MM.1S (cell line): ENCODE measurements at regions not wholly inside any gene's neighbourhood (a gene's known extent, or its start where the extent isn't known, plus 50 kb on each side); places are given as distances from the start of the nearest gene placed in this dataset.

Source experiments
- DNase-seq: peaks from one replicate; pipeline ENCODE4 v3.0.0-alpha.2; 2015
- H2AFZ ChIP-seq: fragments of 300-600 bp; sonication (generic); 2 replicates; pipeline ENCODE4 v1.6.0; 2016; ENCODE audit warnings: antibody characterized with exemption, low read length
- H3F3A ChIP-seq: fragments of 300-600 bp; sonication (generic); 2 replicates; pipeline ENCODE4 v1.6.1; 2016; ENCODE audit warnings: mild to moderate bottlenecking, antibody characterized with exemption, low read length, moderate library complexity, mixed read lengths; ENCODE audit not compliant: insufficient read depth
- H3K27ac ChIP-seq: fragments of 300-600 bp; sonication (generic); 2 replicates; pipeline ENCODE4 v1.5.1; 2016; ENCODE audit warnings: mild to moderate bottlenecking, low read length
- H3K27me3 ChIP-seq: fragments of 300-600 bp; sonication (generic); replicated peaks from 2 replicates; pipeline ENCODE4 v1.6.0; 2016; ENCODE audit warnings: low read length; ENCODE audit not compliant: insufficient read depth
- H3K36me3 ChIP-seq: fragments of 300-600 bp; sonication (generic); replicated peaks from 2 replicates; pipeline ENCODE4 v1.6.1; 2016; ENCODE audit warnings: mild to moderate bottlenecking, low read length, mixed read lengths; ENCODE audit not compliant: insufficient read depth
- H3K4me1 ChIP-seq: fragments of 300-600 bp; sonication (generic); 2 replicates; pipeline ENCODE4 v1.6.1; 2016; ENCODE audit warnings: low read length, mixed read lengths
- H3K4me2 ChIP-seq: fragments of 300-600 bp; sonication (generic); 2 replicates; pipeline ENCODE4 v1.6.0; 2016; ENCODE audit warnings: low read depth, low read length
- H3K4me3 ChIP-seq: fragments of 300-600 bp; sonication (generic); 2 replicates; pipeline ENCODE4 v1.5.1; 2016; ENCODE audit warnings: low read length, mixed read lengths
- H3K79me2 ChIP-seq: fragments of 300-600 bp; sonication (generic); 2 replicates; pipeline ENCODE4 v1.6.1; 2016; ENCODE audit warnings: mixed run types, low read length, mixed read lengths
- H3K9ac ChIP-seq: fragments of 300-600 bp; sonication (generic); 2 replicates; pipeline ENCODE4 v1.6.1; 2016; ENCODE audit warnings: low read length, mixed read lengths
- H3K9me2 ChIP-seq: fragments of 300-600 bp; sonication (generic); replicated peaks from 2 replicates; pipeline ENCODE4 v1.6.1; 2016; ENCODE audit warnings: mild to moderate bottlenecking, low read length, mixed read lengths; ENCODE audit not compliant: insufficient read depth
- H3K9me3 ChIP-seq: fragments of 300-600 bp; sonication (generic); replicated peaks from 2 replicates; pipeline ENCODE4 v1.6.1; 2016; ENCODE audit warnings: mild to moderate bottlenecking, low read length, mixed read lengths; ENCODE audit not compliant: insufficient read depth
- H4K20me1 ChIP-seq: fragments of 300-600 bp; sonication (generic); 2 replicates; pipeline ENCODE4 v1.6.1; 2016; ENCODE audit warnings: mild to moderate bottlenecking, low read length, moderate library complexity, mixed read lengths; ENCODE audit not compliant: insufficient read depth
- EZH2 ChIP-seq: fragments of 300-600 bp; sonication (generic); optimal IDR thresholded peaks from 2 replicates; pipeline ENCODE3; 2017; ENCODE audit warnings: low read depth, mild to moderate bottlenecking, antibody characterized with exemption, low read length, mixed read lengths
- EZH2phosphoT487 ChIP-seq: fragments of 300-600 bp; sonication (generic); IDR thresholded peaks from 2 replicates; pipeline ENCODE4 v1.6.1; 2018; ENCODE audit warnings: antibody characterized with exemption, low read length
- TF ChIP-seq, protein P1 (sequence below): fragments of 300-600 bp; sonication (generic); IDR thresholded peaks from 2 replicates; pipeline ENCODE4 v1.5.1; 2016; ENCODE audit warnings: antibody characterized with exemption, low read length, mixed read lengths

- Histone ChIP-seq H3K9me2 (no peaks in the 10 kb centered on the region), H3K4me3 (no peak overlapping the region), H2AFZ (no peak overlapping the region), H3K4me1 (no peaks in the 10 kb centered on the region), H3K27ac (no peak overlapping the region), H3K27me3 (no peaks in the 10 kb centered on the region), H4K20me1 (no peaks in the 10 kb centered on the region), H3K36me3 (no peaks in the 10 kb centered on the region), H3K4me2 (no peak overlapping the region), H3K9me3 (no peaks in the 10 kb centered on the region), H3K9ac (no peak overlapping the region), H3K79me2 (no peaks in the 10 kb centered on the region), H3F3A (no peaks in the 10 kb centered on the region)
- TF ChIP-seq EZH2phosphoT487 = no peak
- TF ChIP-seq EZH2 = no peak
- TF ChIP-seq, protein P1, sequence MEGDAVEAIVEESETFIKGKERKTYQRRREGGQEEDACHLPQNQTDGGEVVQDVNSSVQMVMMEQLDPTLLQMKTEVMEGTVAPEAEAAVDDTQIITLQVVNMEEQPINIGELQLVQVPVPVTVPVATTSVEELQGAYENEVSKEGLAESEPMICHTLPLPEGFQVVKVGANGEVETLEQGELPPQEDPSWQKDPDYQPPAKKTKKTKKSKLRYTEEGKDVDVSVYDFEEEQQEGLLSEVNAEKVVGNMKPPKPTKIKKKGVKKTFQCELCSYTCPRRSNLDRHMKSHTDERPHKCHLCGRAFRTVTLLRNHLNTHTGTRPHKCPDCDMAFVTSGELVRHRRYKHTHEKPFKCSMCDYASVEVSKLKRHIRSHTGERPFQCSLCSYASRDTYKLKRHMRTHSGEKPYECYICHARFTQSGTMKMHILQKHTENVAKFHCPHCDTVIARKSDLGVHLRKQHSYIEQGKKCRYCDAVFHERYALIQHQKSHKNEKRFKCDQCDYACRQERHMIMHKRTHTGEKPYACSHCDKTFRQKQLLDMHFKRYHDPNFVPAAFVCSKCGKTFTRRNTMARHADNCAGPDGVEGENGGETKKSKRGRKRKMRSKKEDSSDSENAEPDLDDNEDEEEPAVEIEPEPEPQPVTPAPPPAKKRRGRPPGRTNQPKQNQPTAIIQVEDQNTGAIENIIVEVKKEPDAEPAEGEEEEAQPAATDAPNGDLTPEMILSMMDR = no peak
- DNase-seq = no peak
Measured at GRCh38 chr13:82701020-82701419, 1181.3 kb downstream of the SLITRK1 start.

- H3K79me2 ChIP-seq = no peaks in the 10 kb centered on the region
- H3K4me3 ChIP-seq = no peak overlapping the region
- H3K27ac ChIP-seq = no peak overlapping the region
- H3K9me3 ChIP-seq = no peaks in the 10 kb centered on the region
- H3K27me3 ChIP-seq = no peaks in the 10 kb centered on the region
- no peak for TF ChIP-seq EZH2
- TF ChIP-seq EZH2phosphoT487 = no peak
- TF ChIP-seq, protein P1 = no peak
- H3F3A ChIP-seq = no peaks in the 10 kb centered on the region
- no peak overlapping the region for H3K4me2 ChIP-seq
- no peaks in the 10 kb centered on the region for H4K20me1 ChIP-seq
- no peaks in the 10 kb centered on the region for H3K9me2 ChIP-seq
- no peaks in the 10 kb centered on the region for H3K36me3 ChIP-seq
- H3K4me1 ChIP-seq = no peaks in the 10 kb centered on the region
- DNase-seq = no peak
- no peak overlapping the region for H3K9ac ChIP-seq
- no peak overlapping the region for H2AFZ ChIP-seq
Measured at GRCh38 chr13:82698941-82699340, 1183.3 kb downstream of the SLITRK1 start.

- Histone ChIP-seq H3K4me2 (no peak overlapping the region), H3K4me1 (no peaks in the 10 kb centered on the region), H3K9me2 (no peaks in the 10 kb centered on the region), H2AFZ (no peak overlapping the region), H3K9ac (no peak overlapping the region), H3K79me2 (no peaks in the 10 kb centered on the region), H3F3A (no peaks in the 10 kb centered on the region), H4K20me1 (no peaks in the 10 kb centered on the region), H3K27me3 (no peaks in the 10 kb centered on the region), H3K27ac (no peak overlapping the region), H3K9me3 (no peaks in the 10 kb centered on the region), H3K4me3 (no peak overlapping the region), H3K36me3 (no peaks in the 10 kb centered on the region)
- no peak for DNase-seq
- no peak for TF ChIP-seq EZH2phosphoT487
- no peak for TF ChIP-seq EZH2
- TF ChIP-seq, protein P1 = no peak
Measured at GRCh38 chr13:82698383-82698782, 1183.9 kb downstream of the SLITRK1 start.
